Stimulated activated CD4-positive, alpha-beta T cell treated with anti-CD3 and anti-CD28 coated beads, Interleukin-4, amount 100 ng/mL, for 4 hours (primary cell): ENCODE measurements at regions not wholly inside any gene's neighbourhood (a gene's known extent, or its start where the extent isn't known, plus 50 kb on each side); places are given as distances from the start of the nearest gene placed in this dataset.

Source experiments
- DNase-seq, 2 experiments: peaks; one replicate each; pipeline ENCODE4 v3.0.0-alpha.2; 2020

DNA sequence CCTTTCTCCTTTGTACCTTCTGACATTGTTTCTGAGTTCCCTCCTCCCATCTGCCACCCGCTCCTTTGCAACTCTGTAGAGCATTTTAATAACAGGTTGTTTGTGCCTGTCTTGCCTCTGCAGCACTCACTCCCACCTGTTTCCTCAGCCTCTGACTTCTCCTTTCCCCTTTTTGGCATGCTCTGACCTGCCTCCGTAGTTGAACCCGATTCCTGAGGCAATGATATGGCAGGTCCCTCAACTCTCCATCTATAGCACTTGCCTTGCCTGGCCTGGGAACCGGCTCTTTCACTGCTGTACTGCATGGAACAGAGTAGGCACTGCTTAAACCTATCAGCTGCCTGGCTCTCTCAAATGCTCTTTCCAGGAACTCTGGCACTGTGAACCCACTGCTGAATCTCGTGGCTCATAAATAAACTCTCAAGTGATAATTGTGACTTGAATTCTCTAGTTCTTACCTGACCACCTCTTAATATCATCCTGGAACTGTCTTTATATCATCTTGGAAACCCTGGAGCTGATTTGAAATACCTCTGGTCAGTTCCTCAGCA, 50.3 kb downstream of the UTRN start:
- no peak for DNase-seq

DNA sequence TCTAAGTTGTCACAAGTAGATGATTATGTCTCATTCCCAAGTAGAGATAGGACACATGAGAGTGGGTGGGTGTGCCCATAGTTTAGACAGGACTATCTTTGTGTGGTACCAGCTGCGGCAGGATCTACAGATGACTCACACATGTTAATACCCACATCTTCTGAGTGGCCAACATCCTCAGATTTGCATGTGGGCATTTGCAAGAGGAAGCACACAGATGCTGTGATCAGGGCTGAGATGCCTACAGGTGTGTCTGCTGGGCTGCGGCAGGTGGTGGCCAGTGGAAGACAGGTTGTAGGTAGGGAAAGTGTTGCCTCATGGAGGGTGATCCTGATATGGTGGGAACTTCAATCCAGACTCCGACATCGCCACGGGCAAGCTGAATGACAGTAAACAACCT, 50.8 kb downstream of the UTRN start:
- DNase-seq: no peak

- DNase-seq: no peak
These were observed 51.8 kb downstream of the UTRN start for GRCh38 chr6:144336900-144337299.

- no peak for DNase-seq
These were observed 53.3 kb downstream of the UTRN start for GRCh38 chr6:144338474-144338873.

GRCh38 chr6:144338951-144339700, 54.0 kb downstream of the UTRN start:
- DNase-seq: no peak

- no peak for DNase-seq
These were observed 54.8 kb downstream of the UTRN start for GRCh38 chr6:144339859-144340452.

- no peak for DNase-seq
These were observed 55.6 kb downstream of the UTRN start for GRCh38 chr6:144340541-144341371.

DNA sequence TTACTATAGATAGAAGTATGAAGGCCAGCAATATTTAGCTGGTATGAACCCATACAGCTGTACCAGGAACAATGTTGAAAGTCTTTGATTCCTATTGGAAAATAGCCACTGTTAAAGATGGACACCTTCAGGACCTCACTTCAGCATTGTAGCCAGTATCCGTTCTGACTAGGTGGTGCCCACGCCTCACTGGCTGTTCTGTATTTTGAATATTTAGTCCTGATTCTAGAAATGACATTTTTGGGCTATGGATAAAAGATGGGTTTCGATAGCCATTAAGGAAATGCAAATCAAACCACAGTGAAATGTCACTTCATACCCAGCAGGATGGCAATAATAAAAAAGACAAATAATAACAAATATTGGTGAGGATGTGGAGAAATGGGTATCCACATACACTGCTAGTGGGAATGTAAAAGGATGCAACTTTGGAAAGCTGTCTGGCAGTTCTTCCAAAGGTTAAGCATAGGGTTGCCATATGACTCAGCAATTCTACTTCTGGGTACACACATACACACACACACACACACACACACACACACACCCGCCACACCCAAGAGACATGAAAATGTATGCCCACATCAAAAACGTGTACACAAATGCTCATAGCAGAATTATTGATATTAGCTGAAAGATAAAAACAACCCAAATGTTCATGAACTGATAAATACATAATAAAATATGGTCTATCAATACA, 56.8 kb downstream of the UTRN start:
- no peak for DNase-seq

DNA sequence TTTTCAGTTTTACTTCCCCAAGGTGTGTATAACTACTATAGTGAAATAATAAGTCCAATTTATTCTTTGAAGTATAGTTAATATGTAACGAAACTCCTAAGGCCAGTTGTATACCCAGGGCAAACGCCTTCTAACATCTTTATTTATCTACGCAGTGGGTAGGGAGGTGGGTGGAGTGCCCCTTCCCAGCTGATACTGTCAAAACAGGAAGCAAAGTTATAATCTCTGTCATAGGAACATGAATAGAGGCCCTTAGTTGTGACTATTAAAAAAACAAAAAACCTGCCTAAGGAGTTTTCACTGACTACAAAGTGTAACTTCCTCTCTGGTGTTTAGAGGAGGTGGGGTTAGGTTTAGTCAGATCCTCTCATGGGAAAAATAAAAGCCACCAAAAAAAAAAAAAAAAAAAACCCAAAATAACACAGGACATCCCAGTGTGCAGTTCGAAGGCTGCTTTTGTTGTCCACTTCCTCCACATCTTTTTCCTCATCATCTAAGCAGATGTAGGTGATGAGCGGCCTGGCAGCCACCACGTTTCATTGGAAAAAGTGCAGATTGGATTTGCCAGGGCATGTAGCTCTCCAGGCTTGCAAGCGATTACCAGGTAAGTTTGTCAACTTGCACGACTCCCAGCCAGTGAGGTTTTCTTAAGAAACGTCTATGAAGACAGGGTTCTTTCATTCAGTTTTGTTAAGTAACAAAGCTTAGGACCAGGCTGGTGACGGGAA, 58.7 kb downstream of the UTRN start:
- DNase-seq: no peak

DNA sequence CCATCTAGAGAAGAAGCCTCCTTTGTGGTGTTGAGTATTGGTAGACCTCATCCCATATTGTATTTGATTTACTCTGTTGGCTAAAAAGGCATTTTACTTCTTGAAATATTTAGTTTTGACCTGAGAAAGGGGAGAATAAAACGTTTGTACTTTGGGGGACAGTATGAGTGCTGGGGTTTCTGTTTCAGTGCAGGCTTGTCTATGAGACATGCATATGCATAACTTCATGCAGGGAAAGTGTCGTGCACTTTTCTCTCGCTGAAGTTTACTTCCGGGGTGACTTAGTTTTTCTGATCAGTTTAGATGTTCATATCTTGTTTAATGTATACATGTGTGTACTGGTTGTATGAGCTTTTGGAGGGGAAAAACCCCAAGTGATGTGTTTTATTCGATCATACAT, 59.5 kb downstream of the UTRN start:
- peak in 1 of 2 experiments; percentile 50 for DNase-seq

- DNase-seq: no peak
These were observed 60.3 kb downstream of the UTRN start for GRCh38 chr6:144345451-144345850.

DNA sequence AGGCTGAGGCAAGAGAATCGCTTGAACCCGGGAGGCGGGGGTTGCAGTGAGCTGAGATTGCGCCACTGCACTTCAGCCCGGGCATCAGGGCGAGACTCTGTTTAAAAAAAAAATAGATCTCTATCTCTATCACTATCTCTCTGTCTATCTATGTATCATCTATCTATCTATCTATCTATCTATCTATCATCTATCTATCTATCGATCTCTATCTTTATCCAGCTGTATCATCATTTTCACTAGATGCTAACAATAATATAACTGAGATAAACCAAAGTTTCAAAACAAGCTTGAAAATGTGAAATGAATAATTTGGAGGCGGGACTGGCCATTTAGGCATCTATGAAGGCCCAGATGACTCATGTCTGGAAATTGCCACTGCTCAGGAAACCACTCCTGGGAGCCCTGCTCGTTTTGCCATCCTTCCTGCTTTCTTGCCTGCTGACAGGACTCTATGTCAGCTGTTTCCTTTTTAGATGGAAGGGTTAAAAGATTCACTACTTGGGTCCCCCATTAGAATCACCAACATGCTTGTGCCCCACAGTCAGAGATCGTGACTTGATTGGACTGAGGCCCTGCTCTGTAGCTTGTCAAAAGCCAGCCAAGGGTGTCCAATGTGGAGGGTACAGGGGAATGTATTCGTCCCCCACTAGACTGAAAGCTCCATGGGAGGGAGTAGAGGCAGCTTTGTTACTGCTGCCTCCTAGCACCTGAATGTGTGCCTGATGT, 61.7 kb downstream of the UTRN start:
- DNase-seq: no peak

DNA sequence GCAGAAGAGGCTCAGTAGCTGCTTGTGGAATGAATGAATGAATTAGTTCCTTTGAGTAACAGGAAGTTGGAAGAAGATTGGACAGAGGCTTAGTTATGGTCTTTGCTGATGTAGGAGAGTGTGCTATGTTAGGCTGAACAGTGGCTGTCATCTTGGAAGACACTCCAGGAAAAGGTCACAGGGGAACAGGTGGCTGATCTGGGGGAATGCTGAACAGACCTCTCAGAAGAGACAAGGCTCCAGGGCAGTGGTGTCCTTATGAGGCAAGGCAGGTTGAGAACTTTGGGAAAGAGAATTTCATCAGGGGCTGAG, 62.3 kb downstream of the UTRN start:
- DNase-seq: no peak

GRCh38 chr6:144347933-144348332, 62.8 kb downstream of the UTRN start:
- DNase-seq: no peak

- DNase-seq: no peak
These were observed 64.8 kb downstream of the UTRN start for GRCh38 chr6:144349690-144350527.

- no peak for DNase-seq
These were observed 65.4 kb downstream of the UTRN start for GRCh38 chr6:144350528-144350880.

DNA sequence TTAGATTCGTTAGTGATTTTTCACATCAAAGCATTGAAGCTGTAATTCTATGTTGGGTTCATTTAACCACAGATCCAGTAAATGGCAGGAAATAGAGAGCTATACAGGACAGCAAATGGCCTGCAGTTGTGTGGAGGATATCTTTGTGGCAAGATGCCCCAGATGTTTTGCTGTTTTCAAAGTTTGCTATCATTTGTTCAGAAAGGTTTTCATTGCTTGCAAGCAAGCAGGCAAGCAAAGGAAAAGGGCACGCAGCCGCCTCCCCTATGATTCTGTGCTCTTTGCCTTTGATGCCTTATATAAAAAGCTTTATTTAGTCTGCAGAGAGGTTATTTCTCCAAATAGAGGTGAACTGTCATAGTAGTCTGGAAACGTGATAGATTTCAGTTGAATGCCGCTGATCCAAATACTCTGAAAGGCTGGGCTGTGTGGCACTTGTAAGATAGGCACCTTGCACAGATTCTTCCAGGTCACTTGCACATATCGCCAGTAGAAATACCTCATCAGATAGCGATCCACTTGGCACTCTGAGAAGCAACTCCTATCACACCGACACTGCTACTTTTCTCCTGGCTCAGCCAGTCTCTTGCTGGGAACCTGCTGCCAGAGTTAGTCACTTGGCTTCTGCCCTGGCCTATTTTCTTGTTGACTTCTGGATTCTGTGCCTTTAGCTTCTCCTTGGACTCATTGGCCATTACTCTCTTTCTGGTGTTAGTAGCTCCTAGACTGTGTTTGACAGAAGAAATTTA, 66.4 kb downstream of the UTRN start:
- DNase-seq: no peak

DNA sequence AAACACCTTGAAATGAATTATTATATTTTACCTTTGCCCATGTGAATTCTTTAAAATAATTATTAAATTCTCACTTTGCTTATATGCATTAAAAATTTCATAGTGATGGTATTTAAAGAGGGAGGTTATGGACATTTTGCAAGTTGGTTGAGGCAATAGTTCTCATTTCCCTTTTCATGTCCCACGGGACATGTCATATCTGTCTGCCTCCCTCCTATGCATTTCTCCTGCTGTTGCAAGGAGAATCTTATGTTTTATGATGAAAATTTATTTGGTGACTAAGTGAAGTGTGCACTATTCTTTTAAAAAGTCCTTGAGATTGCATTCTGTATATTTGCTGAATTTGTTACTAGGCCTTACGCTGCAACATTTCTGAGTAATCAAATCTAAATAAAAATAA, 67.2 kb downstream of the UTRN start:
- DNase-seq: no peak

- DNase-seq: no peak
These were observed 68.8 kb downstream of the UTRN start for GRCh38 chr6:144353871-144354314.

DNA sequence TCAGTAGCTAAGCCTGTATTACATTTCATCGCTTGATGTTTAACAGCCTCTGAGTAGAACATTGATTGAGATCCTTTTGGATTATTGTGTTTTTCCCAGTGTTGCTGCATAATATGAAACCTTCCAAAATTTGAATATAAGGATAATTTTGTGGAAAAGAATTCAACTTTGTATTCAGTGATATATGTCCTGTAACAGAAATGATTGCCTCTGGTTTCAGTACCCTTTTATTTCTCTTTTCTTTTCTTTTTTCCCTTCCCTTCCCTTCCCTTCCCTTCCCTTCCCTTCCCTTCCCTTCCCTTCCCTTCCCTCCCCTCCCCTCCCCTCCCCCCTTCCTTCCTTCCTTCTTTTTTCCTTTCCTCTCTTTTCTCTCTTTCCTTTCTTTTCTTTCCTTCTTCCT, 74.6 kb downstream of the UTRN start:
- DNase-seq: no peak
